ELF-1 (cell line): ENCODE measurements at regions not wholly inside any gene's neighbourhood (a gene's known extent, or its start where the extent isn't known, plus 50 kb on each side); places are given as distances from the start of the nearest gene placed in this dataset.
A peak's percentile ranks its signal among the peaks of the same experiment; 100 is the strongest.
"Not testable (repeated sequence)": the region's sequence is repeated elsewhere in the genome, so short reads cannot be mapped to it uniquely, and the experiment has no call there.

Experiments used
- DNase-seq: peaks from one replicate; pipeline ENCODE4 v3.0.0-alpha.2; 2016; ENCODE audit warnings: low read depth, low spot score

- DNase-seq = no peak
These were observed 948.4 kb upstream of the EYS start for GRCh38 chr6:66655420-66655819.

GRCh38 chr6:66638518-66638917, 931.5 kb upstream of the EYS start:
- DNase-seq = no peak

- no peak for DNase-seq
These were observed 931.1 kb upstream of the EYS start for GRCh38 chr6:66638099-66638498.

GRCh38 chr6:66628917-66629316, 921.9 kb upstream of the EYS start:
- no peak for DNase-seq

DNA sequence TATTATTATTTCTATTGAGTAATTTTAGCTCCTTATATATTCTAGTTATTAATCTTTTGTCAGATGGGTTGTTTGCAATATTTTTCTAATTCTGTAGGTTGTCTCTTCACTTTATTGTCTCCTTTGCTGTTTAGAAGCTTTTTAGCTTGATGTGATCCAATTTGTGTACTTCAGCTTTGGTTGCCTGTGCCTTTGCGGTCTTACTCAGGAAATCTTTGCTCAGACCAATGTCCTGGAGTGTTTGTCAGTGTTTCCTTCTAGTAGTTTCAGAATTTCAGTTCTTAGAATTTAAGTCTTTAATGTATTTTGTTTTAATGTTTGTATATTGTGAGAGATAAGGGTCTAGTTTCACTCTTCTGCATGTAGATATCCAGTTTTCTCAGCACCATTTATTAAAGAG, 916.0 kb upstream of the EYS start:
- no peak for DNase-seq

DNA sequence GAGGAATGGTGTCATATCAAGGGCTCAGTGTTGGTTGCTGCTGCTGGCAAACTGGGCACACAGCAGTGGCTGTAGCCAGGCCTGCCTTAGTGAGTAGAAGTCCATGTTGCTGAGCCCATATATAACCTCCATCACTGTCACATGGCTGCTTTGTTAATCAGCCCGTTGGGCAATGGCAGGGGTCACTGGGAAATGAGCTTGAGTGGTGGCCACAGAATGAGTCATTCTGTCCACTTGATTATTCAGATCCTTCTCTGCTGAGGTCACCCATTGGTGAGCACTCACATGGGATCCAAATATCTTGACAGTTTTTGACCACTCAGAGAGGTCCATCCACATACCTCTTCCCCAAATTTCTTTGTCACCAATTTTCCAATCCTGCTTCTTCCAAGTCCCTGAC, 898.9 kb upstream of the EYS start:
- DNase-seq = no peak

- no peak for DNase-seq
These were observed 898.0 kb upstream of the EYS start for GRCh38 chr6:66605011-66605410.

DNA sequence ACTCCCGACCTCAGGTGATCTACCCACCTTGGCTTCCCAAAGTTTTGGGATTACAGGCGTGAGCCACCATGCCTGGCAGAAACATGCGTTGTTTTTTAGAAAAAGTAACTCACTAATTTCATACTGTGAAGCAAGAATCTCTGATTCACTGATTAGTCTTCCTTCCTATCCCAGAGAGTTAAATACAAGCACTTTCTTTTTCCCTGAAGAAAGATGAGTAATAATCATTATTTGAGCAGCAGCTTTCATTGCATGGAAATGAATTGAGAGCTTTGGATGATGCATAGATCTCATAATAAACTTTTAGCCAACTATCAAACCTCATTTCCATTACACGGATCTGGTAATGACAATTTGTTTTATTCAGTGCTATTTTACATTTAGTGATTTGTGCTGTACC, 892.5 kb upstream of the EYS start:
- DNase-seq = no peak

GRCh38 chr6:66578362-66578761, 871.3 kb upstream of the EYS start:
- no peak for DNase-seq

- no peak for DNase-seq
These were observed 861.2 kb upstream of the EYS start for GRCh38 chr6:66568271-66568670.

GRCh38 chr6:66561479-66561878, 854.5 kb upstream of the EYS start:
- DNase-seq = no peak

GRCh38 chr6:66558189-66558588, 851.2 kb upstream of the EYS start:
- DNase-seq = peak; percentile 2

DNA sequence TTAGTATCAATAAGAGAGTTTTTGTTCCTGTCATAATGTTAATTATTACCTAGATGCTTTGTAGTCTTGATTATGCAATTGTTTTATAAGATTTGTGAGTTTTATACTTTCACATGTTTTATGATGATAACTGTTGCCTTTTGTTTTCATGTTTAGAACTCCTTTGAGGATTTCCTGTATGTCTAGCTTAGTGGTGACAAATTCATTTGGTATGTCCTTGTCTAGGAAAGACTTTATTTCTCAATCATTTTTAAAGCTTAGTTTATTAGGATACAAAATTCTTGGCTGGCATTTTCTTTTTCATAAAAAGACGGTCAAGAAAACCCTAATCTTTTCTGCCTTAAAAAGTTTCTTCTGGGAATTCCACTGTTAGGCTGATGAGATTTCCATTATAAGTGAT, 849.9 kb upstream of the EYS start:
- DNase-seq = no peak

- DNase-seq = no peak
These were observed 848.1 kb upstream of the EYS start for GRCh38 chr6:66555082-66555481.

DNA sequence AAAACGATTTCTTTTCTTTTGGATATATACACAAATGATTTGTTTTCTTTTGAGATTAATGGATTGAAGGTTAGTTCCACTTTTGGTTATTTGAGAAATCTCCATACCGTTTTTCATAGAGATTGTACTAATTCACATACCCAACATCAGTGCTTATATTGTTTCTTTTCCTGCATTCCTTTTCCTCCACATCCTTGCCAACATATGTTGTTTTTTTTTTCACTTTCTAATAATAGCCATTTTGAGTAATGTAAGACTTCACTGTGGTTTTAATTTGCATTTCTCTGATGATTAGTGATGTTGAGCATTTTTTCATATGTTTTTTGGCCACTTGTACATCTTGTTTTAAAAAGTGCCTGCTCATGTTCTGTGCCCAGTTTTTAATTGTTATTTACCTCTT, 846.4 kb upstream of the EYS start:
- DNase-seq = no peak

DNA sequence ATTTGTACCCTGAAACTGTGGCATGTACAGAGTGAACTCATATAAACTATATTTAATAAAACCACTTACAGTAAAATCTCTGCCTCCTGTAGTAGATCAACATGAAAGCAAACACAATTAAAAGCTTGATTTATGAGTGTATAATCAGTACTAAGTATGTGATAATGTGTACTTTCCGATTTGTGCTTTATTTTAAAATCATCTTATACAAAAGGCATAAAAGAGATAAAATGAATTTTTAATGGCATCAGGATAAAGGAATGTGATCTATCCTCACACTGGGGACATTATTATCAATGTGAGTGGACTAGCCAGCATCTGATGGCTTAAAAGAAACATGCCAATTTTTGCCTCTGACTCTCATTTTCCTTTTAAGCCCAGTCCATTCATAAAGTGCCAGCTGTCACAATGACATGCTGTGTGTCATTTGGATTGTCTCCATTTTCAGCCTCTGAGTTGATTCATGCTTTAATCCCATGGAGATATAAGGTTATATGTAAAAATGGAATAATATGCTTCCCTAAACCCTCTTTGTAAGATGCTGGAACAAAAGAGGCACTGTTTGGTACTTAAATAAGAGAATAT, 831.6 kb upstream of the EYS start:
- no peak for DNase-seq

DNA sequence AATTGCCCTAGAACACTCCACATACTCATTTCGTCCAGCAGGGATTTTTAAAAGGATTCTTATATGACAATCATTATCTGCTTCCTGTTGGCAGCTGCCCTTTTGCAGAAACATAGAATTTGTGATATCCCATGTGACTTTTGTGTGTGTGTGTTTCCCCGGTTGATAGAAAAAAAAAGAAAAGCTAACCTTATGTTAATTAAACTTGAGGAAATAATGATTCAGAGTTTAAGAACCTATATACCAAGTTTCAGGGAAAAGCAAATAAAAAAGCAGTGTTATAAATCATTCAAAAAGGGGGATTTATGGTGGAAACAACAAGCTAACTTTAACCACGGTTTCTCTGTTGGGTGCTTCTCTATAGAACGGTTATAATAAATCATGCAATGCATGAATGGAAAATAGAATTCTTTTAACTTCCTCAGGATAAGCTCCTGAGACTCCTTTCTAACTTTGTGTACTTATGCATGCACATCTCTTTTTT, 826.9 kb upstream of the EYS start:
- no peak for DNase-seq

GRCh38 chr6:66526061-66526460, 819.0 kb upstream of the EYS start:
- DNase-seq = no peak

- DNase-seq = no peak
These were observed 815.8 kb upstream of the EYS start for GRCh38 chr6:66522864-66523263.

- no peak for DNase-seq
These were observed 809.4 kb upstream of the EYS start for GRCh38 chr6:66516377-66516776.

GRCh38 chr6:66508433-66508832, 801.4 kb upstream of the EYS start:
- DNase-seq = no peak

- DNase-seq = no peak
These were observed 792.8 kb upstream of the EYS start for GRCh38 chr6:66499851-66500250.

GRCh38 chr6:66496659-66497058, 789.6 kb upstream of the EYS start:
- DNase-seq = no peak

DNA sequence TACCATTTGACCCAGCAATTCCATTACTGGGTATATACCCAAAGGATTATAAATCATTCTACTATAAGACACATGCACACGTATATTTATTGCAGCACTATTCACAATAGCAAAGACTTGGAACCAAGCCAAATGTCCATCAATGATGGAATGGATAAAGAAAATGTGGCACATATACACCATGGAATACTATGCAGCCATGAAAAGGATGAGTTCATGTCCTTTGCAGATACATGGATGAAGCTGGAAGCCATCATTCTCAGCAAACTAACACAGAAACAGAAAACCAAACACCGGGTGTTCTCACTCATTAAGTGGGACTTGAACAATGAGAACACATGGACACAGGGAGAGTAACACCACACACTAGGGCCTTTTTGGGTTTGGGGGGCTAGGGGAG, 787.6 kb upstream of the EYS start:
- not testable (repeated sequence) for DNase-seq
